ENCODE measurements at regions not wholly inside any gene's neighbourhood (a gene's known extent, or its start where the extent isn't known, plus 50 kb on each side); places are given as distances from the start of the nearest gene placed in this dataset.

DNA sequence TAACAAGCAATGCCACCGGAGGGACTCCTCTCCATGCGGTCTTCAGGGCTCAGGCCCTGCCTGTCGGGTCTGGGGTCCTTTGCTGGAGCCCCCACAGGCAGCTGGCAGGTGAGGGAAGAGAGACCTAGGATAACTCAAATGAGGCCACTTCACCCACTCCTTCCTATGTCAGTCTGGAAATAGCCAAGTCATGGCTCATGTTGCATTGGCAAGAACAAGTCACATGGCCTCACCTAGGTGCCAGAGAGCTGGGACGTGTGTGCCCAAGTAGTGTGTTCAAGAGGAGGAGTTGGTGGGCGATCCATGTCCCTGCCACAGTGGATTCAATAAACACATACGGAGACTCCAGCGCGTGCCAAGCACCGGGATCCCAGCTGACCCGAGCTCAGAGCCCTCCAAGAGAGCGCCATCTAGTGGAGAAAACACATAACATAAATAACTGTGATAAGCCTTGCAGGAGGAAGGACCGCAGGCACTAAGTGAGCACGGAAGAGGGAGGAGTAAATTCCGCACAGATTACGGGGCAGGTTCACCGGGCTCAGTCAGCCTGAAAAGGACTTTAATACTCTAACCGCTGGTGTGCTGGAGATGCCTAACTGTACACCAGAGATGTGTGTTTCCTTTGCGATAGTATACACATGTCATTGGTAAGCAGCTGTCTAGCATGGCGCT, 580.8 kb downstream of the CCDC171 start:
- DNase-seq: peak; percentile 7

DNA sequence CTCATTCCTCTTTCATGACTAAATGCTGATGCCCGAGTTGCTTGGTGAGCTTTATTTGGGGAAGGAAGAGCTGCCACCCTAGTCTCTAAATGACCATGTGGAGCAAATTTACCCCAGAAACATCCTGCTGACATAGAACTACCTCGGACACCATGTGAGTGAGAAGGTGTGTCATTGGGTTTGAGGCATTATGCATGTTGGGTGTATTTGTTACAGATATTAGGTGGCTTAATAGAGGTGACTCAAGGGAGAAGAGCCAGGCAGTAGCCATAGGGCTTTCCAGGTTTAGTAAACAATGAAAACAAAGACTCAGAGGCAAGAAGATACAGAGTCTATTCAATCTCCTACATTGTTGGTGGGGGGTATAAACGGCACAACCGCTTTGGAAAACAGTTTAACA, 581.5 kb downstream of the CCDC171 start:
- DNase-seq: no peak

DNA sequence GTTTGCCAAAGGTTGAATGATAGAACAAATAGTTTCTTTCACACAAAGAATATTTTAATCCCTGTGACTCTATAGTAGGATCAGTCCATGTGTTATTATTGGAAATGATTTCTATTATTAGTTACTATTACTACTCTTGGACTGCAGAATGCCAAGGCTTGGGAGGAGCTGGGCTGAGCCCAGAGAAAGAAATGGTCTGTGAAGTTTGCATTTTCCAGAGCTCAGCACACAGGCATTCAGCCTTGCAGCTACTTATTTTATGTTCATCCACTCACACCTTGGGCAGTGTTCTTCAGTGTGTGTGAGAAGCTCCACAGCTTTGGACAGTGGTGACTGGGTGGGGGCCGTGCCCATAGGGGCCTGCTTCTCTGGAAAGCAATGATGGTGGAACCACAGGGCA, 583.1 kb downstream of the CCDC171 start:
- DNase-seq: no peak

DNA sequence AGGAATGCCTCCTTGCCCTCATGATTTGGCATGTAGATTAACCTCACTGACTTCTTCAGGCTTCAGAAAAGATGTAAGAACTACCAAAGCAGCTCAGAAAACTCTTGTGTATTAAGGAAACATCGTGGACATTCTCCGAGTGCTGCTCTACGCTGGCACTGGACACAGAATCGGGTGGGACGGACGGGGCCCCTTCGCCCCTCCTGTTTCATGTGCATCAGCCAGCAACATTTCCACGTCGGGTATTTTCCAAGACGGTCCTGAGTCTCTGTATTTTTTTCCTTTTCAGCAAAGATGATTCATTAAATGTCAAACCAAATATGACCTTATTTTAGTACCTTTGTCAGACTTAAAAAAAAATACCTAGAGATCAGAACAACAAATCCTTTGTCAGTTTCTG, 583.6 kb downstream of the CCDC171 start:
- no peak for DNase-seq

DNA sequence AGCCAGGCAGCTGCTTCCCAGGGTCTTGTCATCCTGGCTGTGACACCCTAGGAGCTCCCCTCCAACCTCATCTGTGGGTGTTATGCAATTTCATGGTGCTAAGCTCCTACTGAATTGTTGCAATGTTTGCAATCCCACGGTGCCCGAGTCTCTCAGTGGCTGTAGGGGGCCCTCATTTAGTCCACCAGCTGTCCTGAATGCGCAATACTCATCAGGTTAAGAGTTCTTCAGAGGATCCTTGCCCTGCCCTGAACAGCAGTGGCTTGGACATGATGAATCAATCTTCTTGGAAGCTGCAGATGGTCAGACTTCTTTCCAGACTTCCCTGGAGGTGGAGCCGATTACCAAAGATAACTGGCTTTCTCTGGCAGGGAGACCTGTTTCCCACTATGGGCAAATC, 584.1 kb downstream of the CCDC171 start:
- DNase-seq: no peak

DNA sequence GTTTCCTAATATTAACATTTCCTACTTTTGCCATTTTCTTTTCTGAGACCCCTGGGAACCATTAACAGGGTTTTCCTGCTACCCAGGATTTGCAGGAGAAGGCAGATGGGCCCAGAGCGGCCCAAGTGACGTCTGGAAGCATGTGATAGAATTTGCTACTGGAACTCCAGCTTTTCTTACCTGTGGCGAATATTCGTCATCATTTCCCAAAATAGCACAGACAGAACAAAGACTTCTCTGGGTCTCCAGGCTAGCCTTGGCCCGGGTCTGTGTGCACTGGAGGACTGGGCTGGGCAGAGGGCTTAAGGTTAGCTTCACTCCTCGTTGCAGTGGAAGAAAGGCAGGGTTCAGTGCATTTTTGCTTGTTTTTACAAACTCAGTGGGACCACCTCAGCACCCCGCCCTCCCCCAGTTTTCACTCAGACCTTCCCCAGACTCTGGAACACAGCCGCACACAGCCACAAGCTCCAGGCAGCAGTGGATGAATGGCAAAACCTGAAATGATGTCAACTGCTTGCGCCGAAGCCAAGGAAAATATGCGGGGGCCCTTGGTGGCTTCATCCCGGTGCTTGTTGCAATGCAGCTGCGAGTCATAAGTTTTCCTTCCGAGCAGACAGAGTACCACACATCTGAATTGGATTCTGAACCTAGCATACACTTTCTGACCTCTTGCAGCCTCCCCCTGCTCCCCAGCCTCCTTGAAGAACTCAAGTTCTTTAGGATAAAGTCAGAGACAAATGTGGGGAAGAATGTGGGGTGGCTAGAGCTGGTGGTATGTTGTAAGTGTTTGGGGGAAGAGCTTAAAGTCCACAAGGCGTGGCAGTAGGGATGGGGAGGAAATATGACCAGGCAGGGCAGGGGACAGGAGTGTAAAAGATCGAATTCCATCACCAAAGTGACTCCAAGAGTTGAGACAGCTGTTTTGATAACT, 586.0 kb downstream of the CCDC171 start:
- DNase-seq: no peak

DNA sequence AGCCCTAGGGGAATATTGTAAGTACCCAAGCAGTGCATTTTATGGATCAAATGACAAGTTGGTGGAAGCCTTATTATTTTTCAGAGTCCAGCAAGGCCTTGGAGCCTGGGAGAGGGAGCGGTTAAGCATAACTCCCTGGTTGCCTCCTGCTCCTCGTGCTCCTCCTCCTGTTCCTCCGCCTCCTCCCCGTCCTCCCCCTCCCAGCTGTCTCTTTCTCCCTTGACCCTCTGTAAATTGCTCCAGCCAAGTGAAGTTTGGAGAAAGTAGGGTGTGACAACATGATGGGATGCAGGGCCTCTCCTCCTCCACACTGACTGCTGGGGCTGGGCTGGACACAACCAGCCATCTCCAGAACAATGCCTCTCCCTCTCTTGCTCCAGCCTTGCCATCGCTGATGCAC, 586.9 kb downstream of the CCDC171 start:
- DNase-seq: no peak

DNA sequence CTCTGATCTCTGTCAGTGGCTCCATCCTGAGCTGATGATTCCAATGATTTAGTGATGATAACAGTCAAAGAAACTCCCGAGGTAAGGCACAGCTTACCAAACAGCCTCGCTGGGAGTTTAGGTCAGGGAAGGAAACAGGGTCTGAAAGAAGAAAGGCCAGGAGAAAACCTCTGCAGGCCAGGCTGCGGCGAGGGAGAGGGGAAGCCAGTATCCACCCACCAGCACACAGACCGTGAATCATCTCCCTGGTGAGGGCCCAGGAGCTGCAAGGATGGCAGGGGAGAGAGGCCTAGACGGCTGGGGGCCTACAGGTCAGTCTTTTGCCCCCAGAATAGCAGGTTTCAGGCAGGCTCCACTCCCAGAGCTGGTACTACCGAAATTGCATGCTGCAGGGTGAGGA, 590.5 kb downstream of the CCDC171 start:
- no peak for DNase-seq

DNA sequence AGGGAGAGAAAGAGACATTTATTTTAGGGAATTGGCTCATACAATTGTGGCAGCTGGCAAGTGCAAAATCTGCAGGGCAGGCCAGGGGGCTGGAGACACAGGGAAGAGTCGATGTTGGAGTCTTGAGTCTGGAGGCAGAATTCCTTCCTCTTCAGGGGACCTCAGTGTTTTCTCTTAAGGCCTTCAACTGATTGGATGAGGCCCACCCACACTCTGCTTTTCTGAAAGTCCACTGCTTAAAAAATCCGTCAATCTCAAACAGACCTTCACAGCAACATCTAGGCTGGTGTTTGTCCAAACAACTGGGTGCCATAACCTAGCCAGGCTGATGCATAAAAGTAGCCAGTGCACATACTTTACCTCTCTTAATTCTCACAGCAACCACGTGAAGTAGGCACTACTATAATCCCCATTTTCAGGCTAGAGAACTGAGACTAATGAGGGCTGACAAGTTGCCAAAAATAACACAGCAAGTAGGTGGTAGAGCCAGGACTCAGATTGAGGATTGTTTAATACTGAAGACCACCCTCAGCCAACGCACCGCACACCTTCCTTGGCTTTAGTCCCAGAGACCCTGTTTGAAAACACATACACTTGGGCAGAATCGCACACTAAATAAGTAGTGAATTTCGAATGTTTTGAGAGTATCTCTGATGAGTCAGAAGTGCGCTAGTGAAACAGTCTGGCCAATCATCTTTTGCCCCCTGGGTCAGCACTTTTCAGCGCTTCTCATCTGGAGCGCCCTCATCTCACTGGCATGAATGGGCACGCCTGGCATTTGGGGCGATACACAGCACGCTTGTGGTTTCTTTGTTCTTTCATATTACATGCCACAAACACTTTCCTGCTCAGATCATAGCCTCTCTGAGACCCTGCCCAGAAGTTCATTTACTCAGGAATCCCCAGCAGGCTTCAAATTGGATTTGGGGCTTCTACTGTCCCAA, 591.4 kb downstream of the CCDC171 start:
- DNase-seq: no peak

DNA sequence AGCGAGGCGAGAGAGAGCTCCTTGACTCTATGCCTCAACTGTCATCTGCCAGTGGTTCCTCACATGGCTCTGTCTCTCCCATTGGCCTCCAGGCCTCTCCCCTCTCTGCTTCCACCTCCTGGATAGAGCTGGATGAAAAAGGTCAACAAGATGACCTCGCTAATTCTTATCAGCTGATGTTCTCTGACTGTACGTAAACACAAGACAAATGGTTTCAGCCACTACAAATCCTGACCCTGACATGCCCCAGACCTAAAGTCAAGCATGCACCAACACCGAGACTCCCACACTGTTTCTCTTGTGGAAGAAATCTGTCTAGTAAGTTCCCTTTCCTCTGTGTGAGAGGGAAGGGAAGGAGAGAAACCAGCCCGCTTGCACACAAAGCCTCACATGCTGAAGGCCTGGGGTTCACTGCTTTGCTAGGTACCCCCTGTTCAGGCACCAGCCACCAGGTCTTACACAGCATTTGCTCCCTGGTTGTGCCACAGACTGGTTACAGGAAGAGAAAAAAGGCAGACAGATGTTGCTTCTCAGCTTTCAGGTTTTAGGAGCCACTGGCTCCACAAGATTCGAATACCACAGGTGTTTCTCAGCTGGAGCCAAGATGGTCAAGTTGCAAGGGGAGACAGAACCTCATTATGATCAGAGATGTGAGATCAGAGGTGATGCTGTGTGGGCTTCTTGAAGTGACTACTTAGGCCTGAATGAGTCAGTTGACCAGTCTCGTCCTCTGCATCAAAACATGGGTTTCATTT, 592.5 kb downstream of the CCDC171 start:
- no peak for DNase-seq

DNA sequence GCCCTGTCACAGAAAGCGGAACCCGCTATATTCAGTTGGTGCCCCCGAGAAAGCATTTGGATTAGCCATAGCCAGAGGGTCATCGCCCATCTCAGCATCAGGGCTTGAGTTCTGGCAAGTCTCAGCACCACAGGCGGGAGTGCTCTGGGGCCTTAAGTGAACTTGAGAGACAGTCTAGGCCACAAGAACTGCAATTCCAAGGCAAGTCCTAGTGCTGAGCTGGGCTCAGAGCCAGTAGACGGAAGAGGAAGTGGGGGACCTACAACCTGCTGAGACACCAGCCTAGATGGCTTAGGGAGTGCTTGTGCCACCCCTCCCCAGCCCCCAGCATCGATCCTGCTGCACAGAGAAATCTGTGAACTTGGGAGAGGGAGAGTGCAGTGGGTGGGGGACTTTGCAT, 594.9 kb downstream of the CCDC171 start:
- DNase-seq: no peak

DNA sequence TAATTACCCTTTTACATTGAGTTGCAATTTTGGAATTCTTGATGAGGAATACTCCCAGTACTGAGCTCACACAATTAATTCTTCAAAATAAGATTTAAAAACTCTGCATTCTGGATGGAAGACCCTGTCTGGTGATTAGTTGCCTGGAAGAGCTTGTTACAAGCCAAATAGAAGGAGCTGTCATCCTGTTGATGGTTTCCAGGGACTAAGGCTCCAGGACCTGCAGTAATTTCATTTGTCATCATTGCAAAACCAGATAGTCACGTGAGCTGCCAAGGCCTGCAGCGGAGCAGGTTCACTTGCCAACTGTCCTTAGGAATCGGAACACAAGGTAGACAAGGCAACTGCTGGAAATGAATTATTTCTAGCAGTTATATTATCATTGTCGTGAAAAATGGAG, 597.7 kb downstream of the CCDC171 start:
- DNase-seq: no peak

DNA sequence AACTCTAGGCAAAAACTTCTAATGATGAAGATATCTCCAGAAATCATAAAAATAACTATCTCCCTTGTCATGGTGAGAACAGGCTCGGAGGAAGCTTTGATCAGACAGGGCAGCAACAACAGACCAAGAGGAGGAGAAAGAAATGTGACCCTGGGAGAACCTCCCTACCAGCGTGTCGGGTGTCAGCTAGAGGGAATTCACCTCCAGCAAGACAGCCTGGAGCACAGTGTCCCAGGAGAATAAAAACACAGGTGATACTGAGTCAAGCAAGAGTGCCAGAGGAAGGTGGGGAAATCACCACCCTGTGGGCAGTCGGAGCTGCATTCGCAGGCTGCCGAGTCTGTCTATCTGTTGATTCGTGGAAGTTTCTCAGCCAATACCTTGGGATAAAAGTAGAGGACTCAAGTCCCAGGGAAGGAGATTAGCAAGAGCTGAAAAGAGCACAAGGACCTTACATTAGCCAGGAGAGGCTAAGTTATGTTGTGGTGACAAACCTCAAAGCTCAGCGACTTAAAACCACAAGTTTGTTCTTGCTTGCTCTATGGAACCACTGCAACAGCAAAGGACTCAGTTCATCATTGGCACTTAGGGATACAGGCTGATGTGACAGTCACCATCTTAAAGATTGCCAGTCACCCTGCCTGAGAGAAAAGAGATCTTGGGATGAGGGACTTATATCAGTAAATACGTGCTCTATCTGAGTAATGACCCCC, 598.3 kb downstream of the CCDC171 start:
- no peak for DNase-seq

DNA sequence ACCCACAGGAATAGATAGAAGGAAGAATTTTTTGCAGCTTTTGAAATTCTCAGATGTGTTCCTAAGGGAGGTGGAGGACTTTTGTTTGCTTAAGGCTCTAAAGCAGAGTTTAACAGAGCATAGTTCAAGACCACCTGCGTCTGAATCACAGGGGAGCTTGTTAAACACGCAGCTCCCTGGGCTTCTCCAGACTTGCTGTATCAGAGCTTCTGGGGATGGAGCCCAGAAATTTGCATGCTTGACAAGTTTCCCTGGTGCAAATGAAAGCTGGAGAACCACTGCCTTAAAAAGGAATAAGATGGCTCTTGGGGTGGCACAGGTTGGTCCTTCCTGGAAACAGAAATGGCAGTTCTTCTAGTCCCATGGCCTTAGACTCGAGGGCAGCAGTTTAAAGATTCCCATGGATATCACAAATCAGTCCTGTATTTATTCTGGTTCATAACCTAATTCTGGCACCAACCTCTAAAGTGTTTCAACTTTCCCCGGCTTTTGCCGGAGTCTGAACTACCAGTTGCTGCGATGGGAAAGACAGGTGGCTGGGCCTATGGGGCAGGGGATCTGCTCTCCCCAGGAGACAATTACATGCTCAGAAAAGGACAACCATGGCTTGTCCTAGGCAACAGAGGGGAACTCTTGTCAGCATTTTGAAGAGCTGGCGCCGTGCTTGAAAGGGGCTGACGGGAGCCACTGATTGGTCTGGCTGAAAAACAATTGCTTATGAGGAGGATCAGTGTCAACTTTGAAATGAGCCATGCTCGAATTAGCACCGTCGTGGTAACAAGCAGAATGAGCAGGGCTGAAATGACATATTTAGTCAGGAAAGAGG, 599.6 kb downstream of the CCDC171 start:
- DNase-seq: no peak

DNA sequence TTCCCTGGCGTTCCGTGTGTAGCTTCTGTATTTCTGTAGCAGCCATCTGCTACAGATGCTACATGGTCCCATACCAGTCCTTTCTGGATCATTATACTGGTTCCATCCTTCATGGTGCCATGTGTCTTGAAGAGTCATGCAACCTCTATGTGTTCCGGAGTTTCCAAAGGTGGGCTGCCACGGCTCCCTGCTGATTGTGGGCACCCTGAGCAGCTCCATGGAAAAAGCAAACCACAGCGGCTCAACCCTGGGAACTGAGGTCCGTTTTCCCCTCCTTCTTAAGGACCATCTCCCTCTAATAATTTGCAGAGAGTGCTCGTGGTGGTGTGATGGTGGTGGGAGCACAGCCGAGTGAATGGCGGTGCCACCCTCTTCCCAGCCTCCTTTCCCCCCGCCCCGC, 600.4 kb downstream of the CCDC171 start:
- DNase-seq: no peak

DNA sequence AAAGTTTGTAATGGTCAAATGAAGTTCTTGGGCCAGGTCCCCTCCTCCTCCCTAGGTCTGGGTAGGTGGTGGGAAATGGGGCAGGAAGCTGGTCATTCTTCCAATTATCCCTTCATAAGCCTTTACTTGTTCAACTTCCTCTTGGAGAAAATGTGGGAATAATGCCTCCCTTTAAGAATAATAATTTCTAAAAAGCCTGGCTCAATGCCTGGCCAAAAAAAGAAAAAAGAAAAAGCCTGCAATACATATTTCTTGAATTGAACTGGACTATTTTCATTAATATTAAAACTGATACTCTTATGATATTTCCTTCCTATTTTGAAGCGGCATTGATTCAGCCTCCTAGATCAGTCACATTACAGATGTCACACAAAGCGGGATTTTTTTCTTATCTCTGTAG, 600.9 kb downstream of the CCDC171 start:
- DNase-seq: no peak

DNA sequence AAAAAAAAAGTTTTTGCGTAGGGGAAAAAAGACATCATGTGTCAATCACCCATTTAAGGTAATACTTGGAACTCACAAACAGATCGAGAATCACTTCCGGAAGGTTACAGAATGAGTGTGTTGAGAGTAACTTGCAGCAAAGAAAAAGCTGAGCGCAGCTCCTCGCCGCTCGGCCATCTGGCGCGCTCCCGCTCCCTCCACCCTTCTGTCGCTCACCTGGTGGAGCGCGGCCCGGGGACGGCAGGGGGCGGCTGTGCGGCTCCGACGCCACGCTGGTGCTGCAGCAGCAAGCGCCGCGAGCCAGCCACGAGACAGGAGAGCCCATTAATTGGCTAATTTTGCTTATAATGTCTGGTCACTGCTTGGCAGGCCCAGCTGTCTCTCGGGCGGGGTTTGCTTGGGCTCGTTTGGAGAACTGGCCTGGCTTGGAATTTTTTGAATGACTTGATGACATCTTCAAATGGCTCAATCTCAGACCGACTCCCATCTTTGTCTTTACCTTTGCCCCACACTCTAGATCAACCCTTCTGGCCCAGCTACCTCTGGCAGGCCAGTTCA, 601.8 kb downstream of the CCDC171 start:
- no peak for DNase-seq

DNA sequence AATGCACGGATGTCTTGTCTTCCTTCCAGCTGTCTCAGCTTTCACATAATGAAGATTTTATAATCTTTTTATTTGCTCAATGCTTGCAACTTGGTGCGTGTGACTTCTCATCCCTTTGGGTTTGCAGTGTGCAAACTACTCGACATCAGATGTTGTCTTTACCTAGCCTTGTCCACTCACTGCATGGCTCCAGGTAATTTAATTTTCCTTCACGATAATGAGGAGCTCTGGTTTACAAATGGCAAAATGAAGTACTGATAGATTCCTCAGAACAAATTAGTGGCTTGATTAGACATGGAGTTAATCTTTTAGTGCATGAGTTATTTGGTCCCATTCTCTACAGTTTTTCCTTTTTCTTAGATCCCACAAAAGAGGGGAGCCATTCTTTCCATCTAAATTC, 603.0 kb downstream of the CCDC171 start:
- no peak for DNase-seq

DNA sequence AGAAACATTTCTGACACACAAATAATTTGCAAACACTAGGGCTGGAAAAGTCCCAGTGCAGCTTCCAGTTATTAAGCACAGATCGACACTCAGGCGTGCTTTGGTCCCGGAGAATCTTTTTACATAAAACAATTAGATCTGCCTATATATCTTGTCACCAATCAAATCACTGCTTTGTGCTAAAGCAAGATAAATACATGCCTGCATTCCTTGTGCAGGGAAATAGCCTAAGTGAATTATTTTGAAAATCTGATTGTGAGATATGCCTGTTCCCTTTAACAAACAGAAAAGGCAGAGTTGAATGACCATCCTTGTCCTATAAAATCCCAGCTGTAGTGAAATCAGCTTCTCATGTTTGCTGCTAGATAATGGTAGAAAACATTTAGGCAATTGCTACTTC, 604.4 kb downstream of the CCDC171 start:
- DNase-seq: no peak

DNA sequence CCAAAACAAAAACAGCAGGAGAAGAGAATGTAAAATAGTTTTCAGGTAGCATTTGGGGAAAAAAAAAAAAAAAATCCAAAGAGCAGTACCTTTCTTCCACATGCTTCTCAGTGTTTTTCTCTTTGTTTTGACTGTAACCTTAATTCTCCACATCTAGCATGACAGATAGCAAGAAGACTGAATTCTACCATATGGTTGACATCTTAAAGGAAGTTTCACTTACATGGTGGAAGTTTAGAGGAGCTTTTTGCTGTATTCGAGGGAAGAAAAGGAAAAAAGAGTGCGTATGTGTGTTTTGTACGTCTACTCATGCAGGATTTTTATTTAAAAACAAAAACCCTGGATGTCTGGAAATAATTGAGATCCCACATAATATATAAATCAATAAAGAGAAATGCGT, 604.8 kb downstream of the CCDC171 start:
- no peak for DNase-seq

DNA sequence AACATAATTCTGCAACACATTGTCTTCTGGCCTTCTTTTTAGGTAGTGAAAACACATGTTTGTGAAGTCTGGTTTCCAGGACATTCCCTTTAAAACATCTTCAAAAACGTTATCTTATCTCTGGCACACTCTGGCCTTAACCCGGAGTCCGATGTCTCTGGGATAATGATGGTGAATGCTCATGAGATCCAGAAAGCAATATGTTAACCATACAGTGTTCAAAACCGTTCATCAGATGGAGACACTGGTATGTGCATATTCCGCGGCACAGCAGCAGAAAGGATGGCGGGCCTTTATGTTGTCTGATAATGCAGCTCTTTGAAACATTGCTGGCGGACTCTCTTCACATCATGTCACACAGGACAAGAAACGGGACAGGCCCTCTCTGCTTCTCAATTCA, 605.2 kb downstream of the CCDC171 start:
- DNase-seq: no peak
